ENCODE measurements at regions not wholly inside any gene's neighbourhood (a gene's known extent, or its start where the extent isn't known, plus 50 kb on each side); places are given as distances from the start of the nearest gene placed in this dataset.

- TF ChIP-seq CTCF (IDR thresholded peaks at IDR 0.05) (no peak), EP300 (IDR thresholded peaks at IDR 0.05) (no peak), POLR2A (IDR thresholded peaks at IDR 0.05) (no peak)
Measured at GRCh38 chr13:37168926-37169325, 63.5 kb upstream of the CSNK1A1L start.
